ENCODE measurements at regions not wholly inside any gene's neighbourhood (a gene's known extent, or its start where the extent isn't known, plus 50 kb on each side); places are given as distances from the start of the nearest gene placed in this dataset.
"Not testable (repeated sequence)": the region's sequence is repeated elsewhere in the genome, so short reads cannot be mapped to it uniquely, and the experiment has no call there.

DNA sequence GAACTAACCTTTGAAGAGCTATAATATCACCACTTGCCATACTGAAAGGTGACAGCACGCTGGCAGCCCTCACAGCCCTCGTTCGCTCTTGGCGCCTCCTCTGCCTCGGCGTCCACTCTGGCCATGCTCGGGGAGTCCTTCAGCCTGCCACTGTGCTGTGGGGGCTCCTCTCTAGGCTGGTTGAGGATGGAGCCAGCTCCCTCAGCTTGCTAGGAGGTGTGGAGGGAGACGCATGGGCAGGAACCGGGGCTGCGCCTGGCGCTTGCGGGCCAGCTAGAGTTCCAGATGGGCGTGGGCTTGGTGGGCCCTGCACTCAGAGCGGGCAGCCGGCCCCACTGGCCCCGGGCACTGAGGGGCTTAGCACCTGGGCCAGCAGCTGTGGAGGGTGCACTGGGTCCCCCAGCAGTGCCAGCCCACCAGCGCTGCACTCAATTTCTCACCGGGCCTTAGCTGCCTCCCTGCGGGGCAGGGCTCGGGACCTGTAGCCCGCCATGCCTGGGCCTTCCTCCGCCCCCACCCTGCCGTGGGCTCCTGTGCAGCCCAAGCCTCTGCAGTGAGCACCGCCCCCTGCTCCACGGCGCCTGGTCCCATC, 329.7 kb downstream of the LMBRD1 start:
- DNase-seq = no peak

- no peak for DNase-seq
Measured at GRCh38 chr6:69465866-69466265, 330.9 kb downstream of the LMBRD1 start.

- no peak for DNase-seq
Measured at GRCh38 chr6:69456086-69456485, 340.7 kb downstream of the LMBRD1 start.

GRCh38 chr6:69454619-69455018, 342.2 kb downstream of the LMBRD1 start:
- not testable (repeated sequence) for DNase-seq

DNA sequence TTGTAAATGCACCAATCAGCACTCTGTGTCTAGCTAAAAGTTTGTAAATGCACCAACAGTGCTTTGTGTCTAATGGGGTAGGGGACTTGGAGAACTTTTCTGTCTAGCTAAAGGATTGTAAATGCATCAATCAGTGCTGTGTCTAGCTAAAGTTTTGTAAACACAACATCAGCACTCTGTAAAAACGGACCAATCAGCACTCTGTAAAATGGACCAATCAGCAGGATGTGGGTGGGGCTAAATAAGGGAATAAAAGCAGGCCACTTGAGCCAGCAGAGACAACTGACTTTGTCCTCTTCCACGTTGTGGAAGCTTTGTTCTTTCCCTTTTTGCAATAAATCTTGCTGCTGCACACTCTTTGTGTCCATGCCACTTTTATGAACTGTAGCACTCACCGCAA, 346.3 kb downstream of the LMBRD1 start:
- not testable (repeated sequence) for DNase-seq

DNA sequence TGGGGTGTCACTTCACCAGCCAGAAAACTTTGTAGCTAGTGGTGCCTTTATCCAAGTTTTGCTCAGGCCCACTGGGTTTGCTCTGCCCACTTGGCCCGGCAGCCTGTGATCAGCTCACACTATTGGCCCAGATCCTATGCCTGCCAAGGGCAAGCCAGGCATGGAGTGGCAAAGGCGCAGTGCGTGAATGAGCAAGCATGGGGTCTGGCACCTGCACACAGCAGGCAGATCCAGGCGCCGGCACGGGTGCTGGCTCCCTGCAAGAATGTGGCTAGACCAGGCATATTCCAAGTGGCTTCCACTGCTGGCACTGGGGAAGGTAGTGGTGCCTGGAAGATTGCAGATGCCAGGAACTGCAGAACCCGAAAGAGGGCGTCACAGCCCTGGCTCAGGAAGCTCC, 346.9 kb downstream of the LMBRD1 start:
- no peak for DNase-seq

Data from SW 1271 (cell line).